Vagina (tissue), 2 donors: ENCODE measurements at regions not wholly inside any gene's neighbourhood (a gene's known extent, or its start where the extent isn't known, plus 50 kb on each side); places are given as distances from the start of the nearest gene placed in this dataset.

Experiments
- POLR2A ChIP-seq, 2 donors: fragments of 450-650 bp; IDR thresholded peaks; one replicate each; pipeline ENCODE4 v1.6.1; 2017; ENCODE audit warnings: antibody characterized with exemption in 2 of 2, mild to moderate bottlenecking in 2 of 2, moderate library complexity in 2 of 2
- POLR2AphosphoS5 ChIP-seq, 2 donors: sonication (generic); formaldehyde crosslinking; IDR thresholded peaks; one replicate each; pipeline ENCODE4 v1.9.0; 2017; ENCODE audit warnings: antibody characterized with exemption in 2 of 2, mild to moderate bottlenecking in 2 of 2, low read depth in 1 of 2; ENCODE audit not compliant: insufficient read depth in 1 of 2
- TF ChIP-seq, protein P1 (sequence below), 3 experiments: fragments of 450-650 bp in 2 of 3; fragments of 200-600 bp in 1 of 3; sonication (generic) in 1 of 3; IDR thresholded peaks; one replicate each; pipeline ENCODE4 v1.5.1; 2017 to 2019; ENCODE audit warnings: antibody characterized with exemption in 3 of 3, mild to moderate bottlenecking in 2 of 3, moderate library complexity in 2 of 3

DNA sequence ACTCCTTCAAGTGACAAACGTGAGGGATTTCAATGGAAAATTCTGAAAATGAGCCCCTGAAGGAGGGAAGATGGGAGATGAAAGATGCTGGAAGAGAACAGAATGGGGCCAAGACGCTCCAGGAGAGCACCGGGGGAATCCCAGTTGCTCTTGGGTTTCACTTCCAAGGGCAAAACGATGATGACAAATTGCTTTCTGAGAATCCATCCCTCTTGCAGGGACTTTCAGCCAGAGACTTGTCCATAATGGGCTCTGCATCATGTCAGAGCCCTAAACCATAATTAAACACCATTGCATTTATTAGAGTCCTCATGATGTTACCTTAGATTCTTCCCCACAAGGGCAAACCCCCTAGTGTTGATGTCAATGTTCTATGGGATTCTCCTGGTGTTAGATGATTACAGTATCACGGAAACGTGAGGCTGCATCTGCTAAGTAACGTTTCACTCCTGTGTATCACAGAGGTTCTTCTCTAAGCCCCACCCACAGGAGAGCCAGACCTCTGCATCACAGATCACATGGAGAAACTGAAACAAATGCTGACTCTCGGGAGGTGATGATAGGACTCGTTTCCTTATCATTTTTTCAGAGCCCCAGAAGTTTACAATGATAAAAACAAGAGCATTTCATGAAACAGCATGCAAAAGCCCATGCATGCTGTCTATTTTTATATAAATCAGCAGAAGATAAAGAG lies 114.4 kb downstream of the TENT4A start:
- TF ChIP-seq, protein P1, sequence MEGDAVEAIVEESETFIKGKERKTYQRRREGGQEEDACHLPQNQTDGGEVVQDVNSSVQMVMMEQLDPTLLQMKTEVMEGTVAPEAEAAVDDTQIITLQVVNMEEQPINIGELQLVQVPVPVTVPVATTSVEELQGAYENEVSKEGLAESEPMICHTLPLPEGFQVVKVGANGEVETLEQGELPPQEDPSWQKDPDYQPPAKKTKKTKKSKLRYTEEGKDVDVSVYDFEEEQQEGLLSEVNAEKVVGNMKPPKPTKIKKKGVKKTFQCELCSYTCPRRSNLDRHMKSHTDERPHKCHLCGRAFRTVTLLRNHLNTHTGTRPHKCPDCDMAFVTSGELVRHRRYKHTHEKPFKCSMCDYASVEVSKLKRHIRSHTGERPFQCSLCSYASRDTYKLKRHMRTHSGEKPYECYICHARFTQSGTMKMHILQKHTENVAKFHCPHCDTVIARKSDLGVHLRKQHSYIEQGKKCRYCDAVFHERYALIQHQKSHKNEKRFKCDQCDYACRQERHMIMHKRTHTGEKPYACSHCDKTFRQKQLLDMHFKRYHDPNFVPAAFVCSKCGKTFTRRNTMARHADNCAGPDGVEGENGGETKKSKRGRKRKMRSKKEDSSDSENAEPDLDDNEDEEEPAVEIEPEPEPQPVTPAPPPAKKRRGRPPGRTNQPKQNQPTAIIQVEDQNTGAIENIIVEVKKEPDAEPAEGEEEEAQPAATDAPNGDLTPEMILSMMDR (IDR thresholded peaks at IDR 0.05): no peak
- TF ChIP-seq POLR2AphosphoS5 (IDR thresholded peaks at IDR 0.05; ENCODE audit: insufficient read depth in 1 of 2, low read depth in 1 of 2) (no peak), POLR2A (IDR thresholded peaks at IDR 0.05) (no peak)
